ENCODE measurements at regions not wholly inside any gene's neighbourhood (a gene's known extent, or its start where the extent isn't known, plus 50 kb on each side); places are given as distances from the start of the nearest gene placed in this dataset.

DNA sequence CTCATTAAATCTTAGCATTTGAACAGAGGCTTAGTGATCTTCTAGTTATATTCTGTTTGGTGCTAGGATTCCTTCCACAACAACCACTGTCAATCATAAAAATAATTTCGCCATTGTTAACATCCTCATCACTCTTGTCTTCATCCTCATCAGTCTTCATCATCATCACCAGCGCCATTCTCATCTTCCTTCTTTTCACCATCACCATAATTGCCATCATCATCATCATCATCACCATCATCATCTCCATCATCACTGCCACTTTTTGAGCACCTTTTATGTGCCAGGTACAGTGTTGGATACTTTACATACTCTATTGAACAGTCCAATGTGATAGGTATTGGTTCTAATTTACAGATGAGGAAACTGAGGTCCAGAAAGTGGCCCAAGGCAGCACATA lies 245.7 kb downstream of the PTPRU start:
- TF ChIP-seq, protein P1, sequence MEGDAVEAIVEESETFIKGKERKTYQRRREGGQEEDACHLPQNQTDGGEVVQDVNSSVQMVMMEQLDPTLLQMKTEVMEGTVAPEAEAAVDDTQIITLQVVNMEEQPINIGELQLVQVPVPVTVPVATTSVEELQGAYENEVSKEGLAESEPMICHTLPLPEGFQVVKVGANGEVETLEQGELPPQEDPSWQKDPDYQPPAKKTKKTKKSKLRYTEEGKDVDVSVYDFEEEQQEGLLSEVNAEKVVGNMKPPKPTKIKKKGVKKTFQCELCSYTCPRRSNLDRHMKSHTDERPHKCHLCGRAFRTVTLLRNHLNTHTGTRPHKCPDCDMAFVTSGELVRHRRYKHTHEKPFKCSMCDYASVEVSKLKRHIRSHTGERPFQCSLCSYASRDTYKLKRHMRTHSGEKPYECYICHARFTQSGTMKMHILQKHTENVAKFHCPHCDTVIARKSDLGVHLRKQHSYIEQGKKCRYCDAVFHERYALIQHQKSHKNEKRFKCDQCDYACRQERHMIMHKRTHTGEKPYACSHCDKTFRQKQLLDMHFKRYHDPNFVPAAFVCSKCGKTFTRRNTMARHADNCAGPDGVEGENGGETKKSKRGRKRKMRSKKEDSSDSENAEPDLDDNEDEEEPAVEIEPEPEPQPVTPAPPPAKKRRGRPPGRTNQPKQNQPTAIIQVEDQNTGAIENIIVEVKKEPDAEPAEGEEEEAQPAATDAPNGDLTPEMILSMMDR (optimal IDR thresholded peaks at IDR 0.05 in 1 of 3, IDR thresholded peaks at IDR 0.05 in 1 of 3, conservative IDR thresholded peaks at IDR 0.05 in 1 of 3; ENCODE audit: extremely low read depth in 1 of 3, insufficient read depth in 2 of 3, low read length in 3 of 3), result no peak
- TF ChIP-seq EZH2 (IDR thresholded peaks at IDR 0.05; ENCODE audit: low read length), result no peak

All from keratinocyte (primary cell).